Dedifferentiated amniotic fluid mesenchymal stem cell (primary cell): ENCODE measurements at regions not wholly inside any gene's neighbourhood (a gene's known extent, or its start where the extent isn't known, plus 50 kb on each side); places are given as distances from the start of the nearest gene placed in this dataset.
A peak's percentile ranks its signal among the peaks of the same experiment; 100 is the strongest.

Experiments used
- DNase-seq: peaks from one replicate; pipeline ENCODE4 v3.0.0-alpha.2; 2016; ENCODE audit errors: extremely low spot score

DNA sequence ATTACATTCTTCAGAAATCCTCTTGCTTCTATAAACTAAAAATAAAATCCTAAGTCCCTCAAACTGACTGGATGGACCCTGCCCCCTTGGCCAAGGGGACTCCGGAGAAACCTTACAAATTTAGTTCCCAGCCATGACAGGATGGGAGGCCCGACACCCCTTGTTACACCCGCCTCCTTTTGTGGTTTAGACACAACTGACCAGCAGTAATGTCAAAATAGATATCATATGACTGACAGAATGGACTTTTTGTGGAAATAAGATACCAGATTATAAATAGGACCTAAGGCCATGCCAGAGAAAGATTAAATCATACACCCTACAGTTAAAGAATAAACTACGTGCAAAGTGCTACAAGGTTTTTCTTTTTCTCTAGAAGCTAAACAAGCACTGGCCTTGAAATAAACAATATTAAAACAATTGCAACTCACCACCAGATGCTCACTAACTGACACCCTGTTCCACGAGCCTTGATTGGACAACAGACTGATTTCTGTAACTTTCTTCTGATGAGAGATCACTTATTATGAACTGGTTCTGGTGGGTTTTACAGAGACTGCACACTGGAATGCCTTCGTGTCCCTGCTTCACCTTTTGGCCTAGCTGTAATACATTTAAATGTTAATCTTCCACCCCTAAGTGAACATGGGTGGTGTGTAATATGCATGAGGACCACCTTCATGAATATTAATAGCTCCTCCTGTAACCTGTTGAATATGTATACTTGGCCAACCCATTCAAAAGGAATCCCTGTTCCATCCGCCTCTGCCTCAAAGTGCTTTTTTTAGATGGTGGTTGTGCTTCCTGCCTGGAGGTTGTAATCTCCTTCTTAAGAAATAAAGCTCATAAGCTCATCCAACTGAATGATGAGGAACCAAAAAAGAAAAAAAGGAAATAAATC, 99.6 kb downstream of the ODF2L start:
- DNase-seq: no peak

- DNase-seq: no peak
These were observed 106.4 kb downstream of the ODF2L start for GRCh38 chr1:86289746-86290145.

- no peak for DNase-seq
These were observed 107.0 kb downstream of the ODF2L start for GRCh38 chr1:86289161-86289560.

DNA sequence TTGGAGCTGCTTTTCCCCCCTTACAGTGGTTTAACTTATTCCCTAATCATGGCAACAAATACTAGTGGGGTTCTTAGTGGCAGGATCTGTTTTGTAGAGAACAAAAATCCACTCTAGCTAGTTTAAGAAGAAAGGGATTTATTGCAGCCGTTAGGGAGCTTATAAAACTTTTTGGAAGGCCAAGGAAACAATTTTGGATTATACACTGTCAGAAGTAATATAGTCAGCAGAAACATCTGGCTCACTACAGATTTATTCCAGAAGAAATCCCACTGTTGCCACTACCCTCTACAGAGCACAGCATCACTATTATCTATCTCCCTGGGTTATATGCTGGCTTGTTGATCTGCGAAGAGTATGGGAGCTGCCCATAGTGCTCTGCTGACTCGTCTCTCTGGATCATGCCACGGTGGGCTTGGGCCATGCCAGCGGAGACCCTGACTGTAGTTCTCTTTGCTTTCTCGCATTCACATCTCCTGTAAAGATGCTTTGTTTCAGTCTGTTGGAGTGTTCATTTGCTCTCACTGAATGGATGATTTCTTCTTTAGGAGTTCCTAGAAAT, 107.5 kb downstream of the ODF2L start:
- DNase-seq: no peak

GRCh38 chr1:86285796-86286195, 110.3 kb downstream of the ODF2L start:
- no peak for DNase-seq

DNA sequence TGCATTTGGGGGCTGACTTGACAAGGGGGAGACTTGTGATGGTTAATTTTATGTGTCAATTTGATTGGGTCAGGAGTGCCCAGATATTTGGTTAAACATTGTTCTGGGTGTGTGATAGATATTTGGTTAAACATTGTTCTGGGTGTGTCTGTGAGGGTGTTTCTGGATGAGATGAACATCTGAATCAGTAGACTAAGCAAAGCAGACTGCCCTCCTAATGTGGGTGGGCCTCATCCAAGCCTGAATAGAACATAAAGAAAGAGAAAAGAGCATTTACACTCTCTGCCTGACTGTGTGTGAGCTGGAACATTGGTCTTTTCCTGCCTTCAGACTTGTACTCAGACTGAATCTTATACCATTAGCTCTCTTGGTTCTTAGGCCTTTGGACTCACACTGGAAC, 113.5 kb downstream of the ODF2L start:
- no peak for DNase-seq

DNA sequence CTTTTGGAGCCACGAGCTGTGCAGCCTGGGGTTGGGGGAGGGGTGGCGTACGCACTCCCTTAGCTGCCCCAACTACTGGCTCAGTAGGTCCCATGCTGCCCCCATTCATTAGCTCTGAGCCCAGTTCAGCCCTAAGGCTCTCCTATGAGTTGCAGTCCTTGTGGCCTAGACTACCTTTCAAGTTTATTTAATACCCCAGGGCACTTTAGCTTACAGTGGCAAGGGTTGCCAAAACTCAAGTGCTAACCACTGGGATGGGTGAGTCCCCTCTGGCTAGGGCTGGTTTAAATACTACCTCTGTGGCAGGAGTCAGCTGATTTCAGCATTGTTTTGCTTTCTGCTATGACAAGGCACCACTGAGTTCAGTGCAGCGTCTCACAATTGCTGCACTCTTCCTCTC, 118.2 kb downstream of the ODF2L start:
- no peak for DNase-seq

- no peak for DNase-seq
These were observed 116.5 kb upstream of the COL24A1 start for GRCh38 chr1:86273066-86273465.

DNA sequence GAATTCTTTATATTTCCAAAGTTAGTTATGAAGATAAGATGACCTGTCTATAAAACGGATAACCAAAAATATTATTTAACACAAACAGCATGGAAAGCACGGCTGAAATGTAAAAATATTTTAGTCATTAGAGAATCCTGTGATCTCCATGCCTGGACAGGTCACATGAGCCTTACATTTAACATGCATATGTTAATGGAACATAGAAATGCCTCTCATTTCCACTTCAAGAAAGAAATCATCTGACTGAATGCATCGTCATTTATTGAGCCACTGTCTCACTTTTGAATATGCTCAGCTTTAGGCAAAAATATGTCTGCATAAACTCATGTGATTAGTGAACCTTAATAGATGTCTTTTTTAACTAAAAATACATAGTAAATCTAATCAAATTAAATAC, 115.5 kb upstream of the COL24A1 start:
- no peak for DNase-seq

GRCh38 chr1:86271046-86271445, 114.5 kb upstream of the COL24A1 start:
- no peak for DNase-seq

DNA sequence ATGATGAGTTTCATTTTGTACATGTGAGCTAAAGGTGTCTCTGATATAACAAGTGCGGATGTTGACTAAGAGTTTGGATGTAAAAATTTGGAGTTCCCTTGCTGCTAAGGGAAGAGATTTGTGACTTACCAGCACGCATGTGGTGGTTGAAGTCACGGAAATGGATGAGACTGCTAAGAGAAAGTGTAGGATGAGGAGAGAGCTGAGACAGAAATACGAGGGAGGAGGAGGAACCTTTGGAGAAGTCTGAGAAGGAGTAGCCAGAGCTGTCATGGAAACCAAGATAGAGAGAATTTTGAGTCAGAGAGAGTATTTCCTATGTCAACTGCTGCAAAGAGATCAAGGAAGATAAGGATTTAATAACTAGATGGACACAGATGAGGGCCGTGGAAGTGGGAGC, 106.5 kb upstream of the COL24A1 start:
- no peak for DNase-seq

DNA sequence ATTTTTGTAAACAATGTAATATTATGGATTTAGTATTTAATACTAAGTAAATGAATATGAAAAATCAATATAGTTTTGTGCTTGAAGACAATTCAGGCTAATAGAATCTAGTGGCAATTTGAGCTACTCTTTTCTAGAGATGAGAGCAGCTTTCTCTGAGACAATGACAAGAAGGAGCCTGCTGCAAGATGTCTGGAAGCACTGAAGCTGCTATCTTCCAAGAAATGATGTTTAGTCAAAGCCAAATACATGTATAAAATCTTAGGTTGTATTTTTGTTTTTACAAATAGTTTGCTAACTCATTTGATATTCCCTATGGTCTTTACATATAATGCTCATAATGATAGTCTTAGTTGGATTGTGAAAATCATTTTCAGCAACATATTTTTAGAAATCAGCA, 103.9 kb upstream of the COL24A1 start:
- DNase-seq: no peak

DNA sequence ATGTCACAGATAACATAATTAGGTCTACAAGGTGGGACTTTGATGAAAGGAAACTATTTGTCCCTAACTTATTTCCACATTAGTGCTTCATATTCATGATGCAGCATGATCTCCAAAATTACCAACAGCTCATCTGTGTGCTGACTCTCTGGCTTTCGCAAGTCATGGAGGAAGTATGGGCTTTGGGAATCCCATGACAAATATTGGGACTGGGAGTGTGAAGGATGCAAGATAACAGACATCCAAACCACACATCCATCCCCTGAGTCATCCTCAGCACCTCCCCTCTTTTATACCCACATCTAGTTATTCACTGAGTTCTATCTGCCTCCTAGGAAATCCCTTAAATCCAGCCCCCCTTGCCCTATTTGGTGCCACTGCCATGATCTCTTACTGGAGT, 102.8 kb upstream of the COL24A1 start:
- no peak for DNase-seq

- peak; percentile 21 for DNase-seq
These were observed 101.5 kb upstream of the COL24A1 start for GRCh38 chr1:86258101-86258500.

DNA sequence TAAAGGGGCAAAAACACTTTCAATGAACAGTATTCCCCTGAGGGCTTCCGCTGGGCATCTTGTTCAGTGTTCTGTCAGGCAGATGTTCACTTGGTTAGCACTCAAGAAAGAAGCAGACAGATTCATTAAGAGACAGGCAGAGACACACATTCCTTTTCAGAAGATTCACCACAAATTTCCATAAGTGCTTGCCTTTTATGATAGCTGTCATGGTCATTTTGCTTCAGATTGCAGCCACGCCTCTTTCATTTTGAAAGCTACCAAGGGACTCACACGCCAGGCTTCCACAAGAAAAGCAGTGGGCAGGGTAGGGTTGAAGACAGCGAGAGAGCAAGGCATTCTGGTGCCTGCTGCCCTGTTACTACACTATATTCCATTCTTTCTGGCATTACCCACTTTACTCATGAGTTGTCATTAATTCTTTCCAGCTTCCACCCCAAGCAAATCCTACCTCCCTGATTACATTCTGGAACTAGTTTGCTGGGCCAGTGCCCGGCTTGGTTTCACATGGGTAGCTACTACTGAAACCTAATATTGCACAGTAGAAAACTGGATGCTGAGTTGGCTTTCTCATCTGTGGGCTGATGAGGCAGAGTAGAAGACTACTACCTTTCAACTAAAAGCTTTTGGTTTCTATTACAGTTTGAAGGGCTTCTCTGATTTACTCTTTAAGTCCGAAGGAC, 91.2 kb upstream of the COL24A1 start:
- peak; percentile 91 for DNase-seq

- no peak for DNase-seq
These were observed 89.1 kb upstream of the COL24A1 start for GRCh38 chr1:86245566-86246190.

GRCh38 chr1:86239894-86240293, 83.3 kb upstream of the COL24A1 start:
- DNase-seq: no peak

DNA sequence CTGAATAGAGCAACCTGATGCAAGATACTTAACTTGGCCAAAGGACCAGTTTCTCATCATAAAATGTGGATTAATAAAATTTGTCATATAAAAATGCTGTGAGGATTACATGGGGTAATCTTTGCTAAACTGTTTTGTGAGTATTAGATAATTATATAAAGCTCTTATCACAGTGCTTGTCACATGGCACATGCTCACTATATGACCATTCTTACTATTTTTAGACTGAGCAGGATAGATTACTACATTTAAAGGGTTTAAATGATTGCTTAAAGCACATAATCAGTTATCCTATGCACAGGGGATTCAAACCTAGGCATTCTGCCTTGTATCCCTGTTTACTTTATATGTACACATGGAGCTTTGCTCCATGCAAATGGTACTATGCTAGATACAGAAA, 82.9 kb upstream of the COL24A1 start:
- no peak for DNase-seq

DNA sequence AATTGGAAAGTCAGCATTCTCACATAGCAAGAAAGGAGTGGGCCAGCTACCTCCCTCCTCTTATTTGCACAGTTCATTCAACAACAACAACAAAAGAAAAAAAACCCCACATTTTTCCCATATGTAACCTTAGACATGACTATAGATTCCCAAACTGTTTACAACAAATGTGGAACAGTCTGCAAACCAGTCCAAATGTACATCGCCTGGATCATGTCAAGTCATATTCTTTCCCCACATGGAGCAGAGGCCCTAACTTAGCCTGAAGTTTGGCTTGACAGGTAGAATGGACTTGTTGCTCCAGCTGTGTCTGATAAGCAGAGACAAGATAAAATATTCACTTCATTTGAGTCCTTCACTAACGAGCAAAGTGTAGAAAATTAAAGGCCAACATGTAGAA, 81.7 kb upstream of the COL24A1 start:
- DNase-seq: no peak

GRCh38 chr1:86235852-86236251, 79.3 kb upstream of the COL24A1 start:
- DNase-seq: no peak

GRCh38 chr1:86233403-86233802, 76.8 kb upstream of the COL24A1 start:
- DNase-seq: no peak

GRCh38 chr1:86231076-86231475, 74.5 kb upstream of the COL24A1 start:
- DNase-seq: no peak
